GM12865 (cell line): ENCODE measurements at regions not wholly inside any gene's neighbourhood (a gene's known extent, or its start where the extent isn't known, plus 50 kb on each side); places are given as distances from the start of the nearest gene placed in this dataset.
"Not testable (repeated sequence)": the region's sequence is repeated elsewhere in the genome, so short reads cannot be mapped to it uniquely, and the experiment has no call there.

Experiments
- DNase-seq: peaks from one replicate; pipeline ENCODE4 v3.0.0; 2010; ENCODE audit warnings: low read depth
- H3K4me3 ChIP-seq: 2 replicates; pipeline ENCODE4 v1.5.1; 2011; ENCODE audit warnings: mild to moderate bottlenecking, low read depth, low read length, control low read depth
- CTCF ChIP-seq: IDR thresholded peaks from 2 replicates; pipeline ENCODE4 v1.5.1; 2011; ENCODE audit warnings: low read length, control low read depth, low read depth, inconsistent platforms; ENCODE audit not compliant: insufficient read depth; ENCODE audit errors: missing control alignments

GRCh38 chr6:3920321-3920720 is 71.1 kb downstream of the FAM50B start:
- no peak for TF ChIP-seq CTCF
- DNase-seq, result no peak
- H3K4me3 ChIP-seq, result no peak overlapping the region

DNA sequence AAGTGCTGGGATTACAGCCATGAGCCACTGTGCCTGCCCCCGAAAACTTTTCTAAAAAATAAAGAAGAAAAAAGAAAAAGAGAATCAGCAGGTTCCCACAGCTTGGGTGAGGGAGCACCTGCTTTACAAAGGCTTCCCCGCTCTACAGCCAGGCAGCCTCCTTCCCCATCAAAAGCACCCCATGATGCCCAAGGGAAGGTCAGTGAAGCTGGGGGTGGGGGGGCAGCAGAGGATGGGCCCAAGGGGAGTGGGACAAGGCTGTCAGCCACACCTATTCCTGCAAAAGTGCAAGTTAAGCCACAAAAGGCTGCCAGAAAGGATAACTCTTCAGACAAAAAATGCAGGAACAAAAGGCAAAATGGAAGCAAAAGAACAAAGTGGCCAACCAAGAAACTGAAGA is 72.5 kb downstream of the FAM50B start:
- DNase-seq, result no peak
- H3K4me3 ChIP-seq, result no peak overlapping the region
- TF ChIP-seq CTCF, result no peak

DNA sequence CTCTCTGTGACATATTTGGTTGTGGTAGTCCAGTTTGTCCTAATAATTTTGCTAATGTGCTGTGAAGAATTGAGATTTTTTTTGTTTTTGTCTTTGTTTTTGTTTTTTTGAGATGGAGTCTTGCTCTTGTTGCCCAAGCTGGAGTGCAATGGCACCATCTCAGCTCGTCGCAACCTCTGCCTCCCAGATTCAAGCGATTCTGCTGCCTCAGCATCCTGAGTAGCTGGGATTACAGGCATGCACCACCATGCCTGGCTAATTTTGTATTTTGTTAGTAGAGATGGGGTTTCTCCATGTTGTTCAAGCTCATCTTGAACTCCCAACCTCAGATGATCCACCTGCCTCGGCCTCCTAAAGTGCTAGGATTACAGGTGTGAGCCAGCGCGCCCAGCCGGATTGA is 73.4 kb downstream of the FAM50B start:
- DNase-seq, H3K4me3 ChIP-seq: not testable (repeated sequence)

DNA sequence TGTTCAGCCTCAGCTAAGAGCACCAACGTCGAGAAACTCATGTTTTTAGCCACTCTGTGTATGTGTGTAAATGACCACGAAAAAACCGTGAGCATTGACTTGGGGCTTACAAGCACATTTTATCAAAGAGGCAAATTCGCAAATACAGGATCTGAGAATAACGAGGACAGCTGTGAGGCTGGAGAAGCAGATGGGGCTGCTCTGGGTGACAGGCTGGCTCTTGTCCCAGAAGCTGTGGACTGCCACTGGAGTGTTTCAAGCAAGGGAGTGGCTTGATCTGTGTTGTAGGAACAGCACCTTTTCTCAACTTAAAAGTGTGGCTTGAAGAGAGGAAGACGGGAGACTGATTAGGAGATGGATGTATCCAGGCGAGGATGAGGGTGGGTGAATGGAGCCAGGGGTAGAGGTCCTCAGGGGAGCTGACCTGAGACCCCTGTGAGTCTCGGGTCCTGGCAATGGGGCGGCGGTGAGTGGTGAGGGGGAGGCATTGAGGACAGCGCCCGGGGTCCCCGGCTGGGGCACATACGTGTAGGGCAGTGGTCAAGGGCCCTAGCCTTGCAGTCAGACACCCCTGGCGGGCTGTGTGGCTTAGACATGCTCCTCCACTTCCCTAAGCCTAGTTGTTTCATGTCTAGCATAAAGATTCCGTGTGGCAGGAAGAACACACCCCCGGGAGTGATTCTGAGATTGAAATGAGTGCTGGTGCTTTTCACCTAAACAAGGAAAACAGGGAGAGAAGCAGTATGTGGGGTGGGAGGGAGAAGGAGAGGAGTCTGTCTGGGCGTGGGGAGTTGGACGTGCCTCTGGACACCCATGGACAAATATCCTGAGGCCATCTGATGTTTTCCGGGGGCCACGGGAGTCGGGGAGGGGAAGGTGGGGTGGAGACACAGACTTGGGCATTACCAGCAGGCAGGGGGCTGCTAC is 76.3 kb downstream of the FAM50B start:
- H3K4me3 ChIP-seq, DNase-seq: not testable (repeated sequence)

DNA sequence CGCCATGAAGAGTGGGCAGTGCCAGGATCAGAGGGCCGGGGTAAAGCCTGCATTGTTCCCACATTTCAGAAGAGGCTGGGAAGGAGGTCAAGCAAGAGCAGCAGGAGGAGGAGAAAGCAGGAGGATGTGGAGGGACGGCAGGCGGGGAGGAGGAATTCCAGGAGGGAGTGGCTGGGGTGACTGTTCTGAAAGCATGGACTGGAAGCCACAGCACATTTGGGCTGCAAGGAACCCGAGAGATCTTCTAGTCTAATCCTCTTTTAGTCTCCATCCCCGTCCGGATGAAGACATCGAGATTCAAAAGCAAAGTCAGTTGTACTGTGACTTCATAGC is 76.9 kb downstream of the FAM50B start:
- H3K4me3 ChIP-seq, result no peak overlapping the region
- no peak for DNase-seq
- no peak for TF ChIP-seq CTCF

DNA sequence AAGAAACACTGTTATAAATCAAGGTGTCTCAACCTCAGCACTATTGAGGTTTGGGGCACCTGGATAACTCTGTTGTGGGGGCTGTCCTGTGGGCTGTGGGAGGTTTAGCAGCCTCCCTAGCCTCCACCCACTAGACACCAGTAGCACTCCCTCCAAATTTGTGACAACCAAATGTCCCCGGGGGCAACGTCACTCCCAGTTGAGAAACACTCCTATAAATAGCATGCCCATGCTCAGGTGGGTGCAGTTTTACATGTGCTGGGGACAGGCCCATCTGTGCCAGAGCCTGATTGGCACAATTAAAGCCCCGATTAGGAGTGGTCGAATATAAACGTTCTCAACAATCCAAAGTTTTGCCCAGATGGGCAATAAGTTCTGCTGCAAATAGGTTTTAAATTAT is 78.9 kb downstream of the FAM50B start:
- TF ChIP-seq CTCF, result no peak
- DNase-seq, result no peak
- H3K4me3 ChIP-seq, result no peak overlapping the region

GRCh38 chr6:3929281-3929798 is 80.2 kb downstream of the FAM50B start:
- no peak overlapping the region for H3K4me3 ChIP-seq
- TF ChIP-seq CTCF, result no peak
- DNase-seq, result no peak

DNA sequence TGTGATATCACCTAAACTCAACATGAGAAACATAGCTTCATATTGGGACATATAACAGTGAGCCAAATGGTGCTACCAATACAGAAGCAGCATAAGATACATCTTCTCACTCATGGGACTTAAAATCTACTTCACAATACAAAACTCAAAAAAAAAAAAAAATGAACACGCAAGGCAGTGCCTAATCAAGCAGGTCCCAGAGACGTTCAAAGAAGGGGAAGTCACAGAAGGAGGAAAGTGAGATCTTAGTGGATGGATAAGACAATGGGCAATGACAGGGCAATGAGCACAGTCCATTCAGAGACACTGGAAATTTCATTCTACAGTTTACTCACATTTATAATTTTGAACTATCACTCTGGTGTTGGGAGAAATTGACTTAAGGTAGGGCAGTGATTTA is 88.3 kb downstream of the FAM50B start:
- no peak for DNase-seq
- no peak overlapping the region for H3K4me3 ChIP-seq
- no peak for TF ChIP-seq CTCF
